Endothelial cell of umbilical vein (primary cell): ENCODE measurements at regions not wholly inside any gene's neighbourhood (a gene's known extent, or its start where the extent isn't known, plus 50 kb on each side); places are given as distances from the start of the nearest gene placed in this dataset.

Experiments used
- CTCF ChIP-seq, 2 donors: IDR thresholded peaks; 1 replicate in 1 of 2; 2 replicates in 1 of 2; pipeline ENCODE4 v1.5.1; 2011; ENCODE audit warnings: low read length in 2 of 2, mild to moderate bottlenecking in 2 of 2, moderate library complexity in 2 of 2, control low read depth in 1 of 2, inconsistent platforms in 1 of 2, low read depth in 1 of 2; ENCODE audit not compliant: insufficient read depth in 1 of 2; ENCODE audit errors: extremely low read depth in 1 of 2
- FOS ChIP-seq: IDR thresholded peaks from 2 replicates; pipeline ENCODE4 v1.6.1; 2011; ENCODE audit warnings: mild to moderate bottlenecking, low read length, moderate library complexity, borderline replicate concordance; ENCODE audit not compliant: insufficient read depth
- POLR2A ChIP-seq: IDR thresholded peaks from 2 replicates; pipeline ENCODE4 v1.6.1; 2012; ENCODE audit warnings: low read depth, mild to moderate bottlenecking, control low read depth, low read length
- POLR2AphosphoS5 ChIP-seq: IDR thresholded peaks from 2 replicates; pipeline ENCODE4 v1.6.1; 2012; ENCODE audit warnings: low read depth, mild to moderate bottlenecking, control low read depth, low read length, moderate library complexity; ENCODE audit not compliant: insufficient read depth
- TF ChIP-seq, protein P1 (sequence below): IDR thresholded peaks from 2 replicates; pipeline ENCODE4 v1.6.1; 2011; ENCODE audit not compliant: insufficient read depth, insufficient read length

DNA sequence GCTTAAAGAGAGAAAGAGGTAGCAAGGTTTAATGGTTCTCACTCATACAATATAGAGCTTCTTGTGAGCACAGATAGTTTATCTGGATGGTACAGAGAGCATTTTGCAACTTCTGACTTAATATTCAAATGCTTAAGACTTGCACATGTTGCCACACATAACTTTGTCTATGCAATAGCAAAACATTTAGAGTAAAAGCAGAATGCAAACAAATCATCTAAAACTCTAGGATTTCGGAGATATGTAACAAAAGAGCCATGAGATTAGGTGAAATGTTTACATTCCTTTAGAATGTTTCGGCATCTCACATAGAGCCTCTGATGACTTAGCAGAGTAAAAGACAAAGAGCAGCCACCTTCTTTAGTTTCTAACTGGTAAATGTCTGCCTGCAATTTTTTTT is 717.1 kb upstream of the LRRN3 start:
- TF ChIP-seq CTCF (IDR thresholded peaks at IDR 0.05; ENCODE audit: extremely low read depth in 1 of 2, insufficient read depth in 1 of 2, low read depth in 1 of 2, low read length in 2 of 2) (no peak), POLR2A (no peak), POLR2AphosphoS5 (no peak), FOS (no peak)
- TF ChIP-seq, protein P1, sequence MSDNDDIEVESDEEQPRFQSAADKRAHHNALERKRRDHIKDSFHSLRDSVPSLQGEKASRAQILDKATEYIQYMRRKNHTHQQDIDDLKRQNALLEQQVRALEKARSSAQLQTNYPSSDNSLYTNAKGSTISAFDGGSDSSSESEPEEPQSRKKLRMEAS = no peak
